ENCODE measurements at regions not wholly inside any gene's neighbourhood (a gene's known extent, or its start where the extent isn't known, plus 50 kb on each side); places are given as distances from the start of the nearest gene placed in this dataset.

DNA sequence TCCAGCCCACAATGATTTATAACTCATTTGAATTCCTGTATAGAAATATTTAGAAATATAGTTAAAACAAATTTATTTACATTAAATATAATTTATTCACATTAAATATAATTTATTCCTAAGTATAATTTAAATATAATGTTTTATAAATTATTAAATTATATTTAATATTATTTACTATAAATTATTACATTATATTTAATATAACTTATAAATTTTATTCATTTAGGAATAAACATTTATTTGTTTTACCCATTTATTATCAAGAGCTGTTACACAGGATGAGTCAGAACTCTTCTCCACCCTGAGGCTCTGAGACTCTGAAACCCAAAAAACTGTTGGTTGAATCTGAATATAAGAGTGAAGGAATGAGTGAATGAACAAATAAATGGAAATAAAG lies 170.9 kb upstream of the OBI1 start:
- Histone ChIP-seq H3K4me1 (no peaks in the 10 kb centered on the region), H3K4me3 (no peak overlapping the region), H3K9me3 (no peaks in the 10 kb centered on the region), H3K4me2 (no peak overlapping the region), H3K27ac (no peak overlapping the region)
- no peak for ATAC-seq
- CTCF ChIA-PET, result no interaction called here
- FAIRE-seq, result no peak
- TF ChIP-seq SMC3 (IDR thresholded peaks at IDR 0.05) (no peak), RAD21 (conservative IDR thresholded peaks at IDR 0.05 in 1 of 2, IDR thresholded peaks at IDR 0.05 in 1 of 2) (no peak), HOXB13 (CRISPR knock-in tag; IDR thresholded peaks at IDR 0.05; ENCODE audit: low read depth) (no peak), FOSB (CRISPR knock-in tag; IDR thresholded peaks at IDR 0.05) (no peak), ZNF302 (CRISPR knock-in tag; IDR thresholded peaks at IDR 0.05) (no peak)
- no peak for DNase-seq (ENCODE audit: low read depth in 1 of 2, low spot score in 1 of 2)
- POLR2A ChIA-PET, result no interaction called here

DNA sequence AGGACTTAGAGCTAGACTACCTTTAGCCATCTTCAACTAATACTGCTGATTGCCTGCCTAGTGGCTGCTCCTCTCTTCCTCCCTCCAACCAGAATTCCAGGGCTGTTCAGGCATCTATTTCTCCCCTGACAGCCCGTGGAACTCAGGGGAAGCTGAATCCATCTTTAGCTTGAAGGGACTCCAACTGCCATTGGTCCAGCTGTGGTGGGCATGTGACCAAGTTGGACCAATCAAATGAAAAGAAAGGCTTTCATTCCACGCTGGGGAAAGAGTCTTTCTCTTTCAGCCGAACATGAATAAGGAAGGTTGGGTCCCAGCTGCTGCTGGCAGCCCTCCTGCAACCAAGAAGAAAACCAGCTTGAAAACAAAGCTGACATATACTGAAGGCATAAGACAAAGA lies 168.5 kb upstream of the OBI1 start:
- H3K4me3 ChIP-seq, result no peak overlapping the region
- 3% methylated on average over 3 of the region's 3 CpGs for WGBS (ENCODE audit: missing lambda C conversion rate)
- ChIA-PET POLR2A (no interaction called here), CTCF (no interaction called here)
- DNase-seq (ENCODE audit: low read depth in 1 of 2, low spot score in 1 of 2) (peak in 1 of 2 experiments; percentile 0), FAIRE-seq (no peak), ATAC-seq (no peak)
- TF ChIP-seq CBX8 (IDR thresholded peaks at IDR 0.05) (no peak), ZFP36 (IDR thresholded peaks at IDR 0.05; ENCODE audit: borderline replicate concordance, partially characterized antibody) (no peak), HEYL (CRISPR knock-in tag; IDR thresholded peaks at IDR 0.05) (no peak)
- no peaks in the 10 kb centered on the region for H3K9me3 ChIP-seq
- H3K27ac ChIP-seq, result no peak overlapping the region
- no peak overlapping the region for H3K4me2 ChIP-seq
- no peaks in the 10 kb centered on the region for H3K4me1 ChIP-seq

DNA sequence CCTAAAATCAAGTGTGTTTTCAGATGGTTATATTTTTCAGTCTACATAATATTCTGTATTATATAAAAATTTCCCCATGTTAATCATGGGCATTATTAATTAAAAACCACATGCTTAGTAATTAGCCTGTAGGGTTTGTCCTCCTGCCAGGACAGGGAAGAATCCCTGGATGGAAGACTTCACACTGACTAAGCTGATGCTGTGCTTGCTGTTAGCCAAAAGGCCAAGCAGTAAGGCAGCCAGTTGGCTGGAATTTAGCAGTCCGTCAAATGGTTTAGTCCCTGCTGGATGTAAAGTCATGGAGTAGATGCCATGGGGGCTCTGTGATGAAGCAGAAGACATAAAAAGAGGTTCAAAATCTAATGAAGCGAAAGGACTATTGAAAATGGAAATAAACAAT lies 168.0 kb upstream of the OBI1 start:
- ATAC-seq, result no peak
- no peak overlapping the region for H3K4me2 ChIP-seq
- H3K27ac ChIP-seq, result no peak overlapping the region
- CTCF ChIA-PET, result no interaction called here
- TF ChIP-seq, protein P1, sequence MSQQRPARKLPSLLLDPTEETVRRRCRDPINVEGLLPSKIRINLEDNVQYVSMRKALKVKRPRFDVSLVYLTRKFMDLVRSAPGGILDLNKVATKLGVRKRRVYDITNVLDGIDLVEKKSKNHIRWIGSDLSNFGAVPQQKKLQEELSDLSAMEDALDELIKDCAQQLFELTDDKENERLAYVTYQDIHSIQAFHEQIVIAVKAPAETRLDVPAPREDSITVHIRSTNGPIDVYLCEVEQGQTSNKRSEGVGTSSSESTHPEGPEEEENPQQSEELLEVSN (IDR thresholded peaks at IDR 0.05; ENCODE audit: borderline replicate concordance, low read depth), result no peak
- no peak for TF ChIP-seq NPAS2 (CRISPR knock-in tag; IDR thresholded peaks at IDR 0.05; ENCODE audit: borderline replicate concordance)
- no peak for TF ChIP-seq RCOR1 (IDR thresholded peaks at IDR 0.05; ENCODE audit: low read depth, low read length)
- TF ChIP-seq, protein P2, sequence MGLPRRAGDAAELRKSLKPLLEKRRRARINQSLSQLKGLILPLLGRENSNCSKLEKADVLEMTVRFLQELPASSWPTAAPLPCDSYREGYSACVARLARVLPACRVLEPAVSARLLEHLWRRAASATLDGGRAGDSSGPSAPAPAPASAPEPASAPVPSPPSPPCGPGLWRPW (IDR thresholded peaks at IDR 0.05), result no peak
- no peak for TF ChIP-seq POLR2AphosphoS2 (conservative IDR thresholded peaks at IDR 0.05; ENCODE audit: low read length)
- TF ChIP-seq POLR2A (IDR thresholded peaks at IDR 0.05; ENCODE audit: low read length), result no peak
- TF ChIP-seq HOXB13 (CRISPR knock-in tag; IDR thresholded peaks at IDR 0.05; ENCODE audit: low read depth), result no peak
- TF ChIP-seq CTCF (IDR thresholded peaks at IDR 0.05), result no peak
- TF ChIP-seq TFCP2L1 (CRISPR knock-in tag; IDR thresholded peaks at IDR 0.05), result no peak
- TF ChIP-seq, protein P3, sequence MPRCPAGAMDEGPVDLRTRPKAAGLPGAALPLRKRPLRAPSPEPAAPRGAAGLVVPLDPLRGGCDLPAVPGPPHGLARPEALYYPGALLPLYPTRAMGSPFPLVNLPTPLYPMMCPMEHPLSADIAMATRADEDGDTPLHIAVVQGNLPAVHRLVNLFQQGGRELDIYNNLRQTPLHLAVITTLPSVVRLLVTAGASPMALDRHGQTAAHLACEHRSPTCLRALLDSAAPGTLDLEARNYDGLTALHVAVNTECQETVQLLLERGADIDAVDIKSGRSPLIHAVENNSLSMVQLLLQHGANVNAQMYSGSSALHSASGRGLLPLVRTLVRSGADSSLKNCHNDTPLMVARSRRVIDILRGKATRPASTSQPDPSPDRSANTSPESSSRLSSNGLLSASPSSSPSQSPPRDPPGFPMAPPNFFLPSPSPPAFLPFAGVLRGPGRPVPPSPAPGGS (IDR thresholded peaks at IDR 0.05), result no peak
- no peak for TF ChIP-seq MYC (IDR thresholded peaks at IDR 0.05; ENCODE audit: borderline replicate concordance, low read length)
- TF ChIP-seq, protein P4, sequence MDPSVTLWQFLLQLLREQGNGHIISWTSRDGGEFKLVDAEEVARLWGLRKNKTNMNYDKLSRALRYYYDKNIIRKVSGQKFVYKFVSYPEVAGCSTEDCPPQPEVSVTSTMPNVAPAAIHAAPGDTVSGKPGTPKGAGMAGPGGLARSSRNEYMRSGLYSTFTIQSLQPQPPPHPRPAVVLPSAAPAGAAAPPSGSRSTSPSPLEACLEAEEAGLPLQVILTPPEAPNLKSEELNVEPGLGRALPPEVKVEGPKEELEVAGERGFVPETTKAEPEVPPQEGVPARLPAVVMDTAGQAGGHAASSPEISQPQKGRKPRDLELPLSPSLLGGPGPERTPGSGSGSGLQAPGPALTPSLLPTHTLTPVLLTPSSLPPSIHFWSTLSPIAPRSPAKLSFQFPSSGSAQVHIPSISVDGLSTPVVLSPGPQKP (IDR thresholded peaks at IDR 0.05; ENCODE audit: low read depth, low read length), result no peak
- TF ChIP-seq NFE2L2 (conservative IDR thresholded peaks at IDR 0.05; ENCODE audit: low read length), result no peak
- no peak for TF ChIP-seq JUN (IDR thresholded peaks at IDR 0.05)
- TF ChIP-seq BHLHE40 (IDR thresholded peaks at IDR 0.05; ENCODE audit: low read depth, low read length), result no peak
- DNase-seq (ENCODE audit: low read depth in 1 of 2, low spot score in 1 of 2), result no peak
- POLR2A ChIA-PET, result no interaction called here
- no peaks in the 10 kb centered on the region for H3K9me3 ChIP-seq
- 17% methylated on average over 2 of the region's 2 CpGs for WGBS (ENCODE audit: missing lambda C conversion rate)
- no peaks in the 10 kb centered on the region for H3K4me1 ChIP-seq
- no peak for FAIRE-seq
- no peak overlapping the region for H3K4me3 ChIP-seq

Measured in A549 (cell line).